ENCODE measurements at regions not wholly inside any gene's neighbourhood (a gene's known extent, or its start where the extent isn't known, plus 50 kb on each side); places are given as distances from the start of the nearest gene placed in this dataset.

DNA sequence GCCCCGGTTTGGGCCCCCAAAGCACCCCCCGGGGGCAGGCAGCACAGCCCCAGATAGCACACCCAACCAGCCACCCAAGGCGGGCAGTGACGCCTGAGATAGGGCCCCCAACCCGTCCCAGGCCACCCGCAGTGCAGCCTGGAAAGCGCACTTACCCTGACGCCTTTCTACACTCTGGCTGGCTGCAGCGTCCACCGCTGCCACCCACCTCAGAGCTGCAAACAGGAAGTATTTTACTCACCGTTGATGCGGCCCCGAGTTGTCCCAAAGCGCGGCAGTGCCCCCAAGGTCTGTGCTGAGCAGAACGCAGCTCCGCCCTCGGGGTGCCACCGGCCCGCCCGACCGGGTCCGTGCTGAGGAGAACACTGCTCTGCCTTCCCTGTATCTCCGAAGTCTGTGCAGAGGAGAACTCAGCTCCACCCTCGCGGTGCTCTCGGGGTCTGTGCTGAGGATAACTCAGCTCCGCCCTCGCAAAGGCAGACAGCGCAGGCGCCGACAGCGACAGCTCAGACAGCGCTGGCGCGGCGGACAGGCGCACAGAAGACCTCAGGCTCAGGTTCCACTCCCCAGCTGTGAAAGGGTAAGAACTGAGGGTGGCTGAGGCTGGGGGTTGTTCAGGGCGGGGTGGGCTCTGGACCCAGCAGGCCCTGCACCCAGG is 786.9 kb downstream of the CDY1 start:
- DNase-seq (ENCODE audit: low spot score), result no peak

- DNase-seq (ENCODE audit: low spot score), result no peak
These were observed 787.4 kb downstream of the CDY1 start for GRCh38 chrY:26409329-26409712.

All from kidney tubule cell (primary cell).